Retinal pigment epithelial cell (primary cell): ENCODE measurements at regions not wholly inside any gene's neighbourhood (a gene's known extent, or its start where the extent isn't known, plus 50 kb on each side); places are given as distances from the start of the nearest gene placed in this dataset.

Experiments used
- DNase-seq: peaks from one replicate; pipeline ENCODE4 v3.0.0-alpha.2; 2010; ENCODE audit warnings: low read depth
- H3K4me3 ChIP-seq: 2 replicates; pipeline ENCODE4 v1.5.1; 2011; ENCODE audit warnings: mild to moderate bottlenecking, low read length, control low read depth, moderate library complexity
- TF ChIP-seq, protein P1 (sequence below): conservative IDR thresholded peaks from 2 replicates; pipeline ENCODE4 v1.5.1; 2011; ENCODE audit warnings: low read depth, low read length, control low read depth, inconsistent platforms

DNA sequence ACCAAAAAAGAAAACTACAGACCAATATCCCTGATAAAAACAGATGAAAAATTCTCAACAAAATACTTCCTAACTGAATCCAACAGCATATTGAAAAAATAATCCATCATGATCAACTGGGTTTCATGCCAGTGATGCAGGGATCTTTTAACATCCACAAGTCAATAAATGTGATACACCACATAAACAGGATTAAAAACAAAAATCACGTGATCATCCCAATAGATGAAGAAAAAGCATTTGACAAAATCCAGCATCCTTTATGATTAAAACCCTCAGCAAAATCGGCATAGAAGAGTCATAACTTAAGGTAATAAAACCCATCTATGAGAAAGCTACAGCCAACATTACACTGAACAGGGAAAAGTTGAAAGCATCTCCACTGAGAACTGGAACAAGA lies 107.5 kb downstream of the DCLK3 start:
- H3K4me3 ChIP-seq, result no peak overlapping the region
- TF ChIP-seq, protein P1, sequence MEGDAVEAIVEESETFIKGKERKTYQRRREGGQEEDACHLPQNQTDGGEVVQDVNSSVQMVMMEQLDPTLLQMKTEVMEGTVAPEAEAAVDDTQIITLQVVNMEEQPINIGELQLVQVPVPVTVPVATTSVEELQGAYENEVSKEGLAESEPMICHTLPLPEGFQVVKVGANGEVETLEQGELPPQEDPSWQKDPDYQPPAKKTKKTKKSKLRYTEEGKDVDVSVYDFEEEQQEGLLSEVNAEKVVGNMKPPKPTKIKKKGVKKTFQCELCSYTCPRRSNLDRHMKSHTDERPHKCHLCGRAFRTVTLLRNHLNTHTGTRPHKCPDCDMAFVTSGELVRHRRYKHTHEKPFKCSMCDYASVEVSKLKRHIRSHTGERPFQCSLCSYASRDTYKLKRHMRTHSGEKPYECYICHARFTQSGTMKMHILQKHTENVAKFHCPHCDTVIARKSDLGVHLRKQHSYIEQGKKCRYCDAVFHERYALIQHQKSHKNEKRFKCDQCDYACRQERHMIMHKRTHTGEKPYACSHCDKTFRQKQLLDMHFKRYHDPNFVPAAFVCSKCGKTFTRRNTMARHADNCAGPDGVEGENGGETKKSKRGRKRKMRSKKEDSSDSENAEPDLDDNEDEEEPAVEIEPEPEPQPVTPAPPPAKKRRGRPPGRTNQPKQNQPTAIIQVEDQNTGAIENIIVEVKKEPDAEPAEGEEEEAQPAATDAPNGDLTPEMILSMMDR, result no peak
- no peak for DNase-seq

DNA sequence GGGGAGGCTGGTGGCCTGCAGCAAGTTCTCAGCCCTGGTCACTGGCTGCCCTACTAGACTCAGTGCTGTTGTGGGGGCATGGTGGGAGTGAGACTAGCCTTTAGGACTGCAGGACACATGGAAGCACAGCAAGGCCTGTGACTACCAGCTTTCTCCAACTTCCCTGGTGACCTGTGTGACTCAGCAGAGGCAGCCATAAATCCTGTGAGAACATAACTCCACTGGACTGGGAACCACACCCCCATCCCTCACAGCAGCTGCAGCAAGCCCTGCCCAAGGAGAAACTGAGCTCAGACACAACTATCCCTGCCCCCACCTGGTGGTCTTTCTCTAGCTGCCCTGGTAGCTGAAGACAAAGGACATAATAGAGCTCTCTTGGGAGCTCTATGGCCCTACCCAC lies 111.3 kb downstream of the DCLK3 start:
- TF ChIP-seq, protein P1, result no peak
- DNase-seq, result peak; percentile 23
- H3K4me3 ChIP-seq, result no peak overlapping the region

DNA sequence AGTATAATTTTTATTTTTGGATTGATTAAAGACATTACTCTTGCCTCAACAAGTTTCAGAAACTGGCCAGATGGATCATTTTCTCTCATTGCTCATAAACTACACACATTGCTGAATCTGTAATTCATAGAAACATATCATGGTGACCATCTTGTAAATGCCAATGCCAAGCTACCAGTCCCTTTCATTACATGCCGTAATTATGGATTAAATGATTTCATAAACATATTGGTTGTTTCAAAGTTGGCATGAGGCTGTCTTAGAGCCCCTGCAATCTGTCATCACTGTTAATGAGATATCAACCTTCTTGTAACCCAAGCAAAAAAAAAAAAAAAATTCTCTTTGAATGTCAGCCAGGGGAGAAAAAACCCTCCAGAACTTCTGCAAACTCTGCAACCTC lies 112.2 kb downstream of the DCLK3 start:
- no peak for DNase-seq
- no peak overlapping the region for H3K4me3 ChIP-seq
- TF ChIP-seq, protein P1, result no peak

DNA sequence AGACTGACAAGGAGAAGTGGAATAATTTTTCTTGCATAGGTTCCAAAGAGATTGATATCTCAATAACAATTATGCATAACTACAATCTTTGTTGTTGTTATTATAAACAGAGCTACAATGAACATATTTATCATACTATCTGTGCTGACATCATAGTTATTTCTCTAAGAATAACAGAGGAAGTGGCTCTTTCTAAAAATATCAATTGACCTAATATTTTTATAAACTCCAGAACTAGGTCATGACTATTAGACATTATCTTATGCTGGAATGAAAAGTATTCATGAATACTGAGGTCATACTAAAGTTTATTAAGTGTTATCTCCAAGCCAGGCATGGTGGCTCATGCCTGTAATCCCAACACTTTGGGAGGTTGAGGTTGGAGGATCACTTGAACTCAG lies 114.1 kb downstream of the DCLK3 start:
- peak; percentile 2 for DNase-seq
- H3K4me3 ChIP-seq, result no peak overlapping the region
- TF ChIP-seq, protein P1, result no peak

DNA sequence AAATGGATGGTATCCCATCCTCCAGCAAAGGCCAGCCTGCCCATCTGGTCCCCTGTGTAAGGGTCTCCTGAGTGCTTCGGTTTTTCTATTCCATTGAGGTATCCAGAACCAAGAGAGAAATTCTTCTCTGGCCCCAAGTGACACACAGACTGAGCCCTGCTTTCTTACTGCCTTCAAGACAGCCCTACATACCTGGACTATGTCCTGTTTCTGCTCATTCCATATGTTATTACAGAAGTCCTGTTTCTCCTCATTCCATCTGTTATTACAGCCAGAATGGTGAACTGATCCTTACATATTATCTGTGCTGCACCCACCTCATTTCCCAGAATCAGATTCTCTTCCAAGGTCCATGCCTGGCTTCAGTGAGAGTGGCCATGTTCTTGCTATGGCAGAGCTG lies 115.2 kb downstream of the DCLK3 start:
- H3K4me3 ChIP-seq, result no peak overlapping the region
- TF ChIP-seq, protein P1, result no peak
- no peak for DNase-seq

DNA sequence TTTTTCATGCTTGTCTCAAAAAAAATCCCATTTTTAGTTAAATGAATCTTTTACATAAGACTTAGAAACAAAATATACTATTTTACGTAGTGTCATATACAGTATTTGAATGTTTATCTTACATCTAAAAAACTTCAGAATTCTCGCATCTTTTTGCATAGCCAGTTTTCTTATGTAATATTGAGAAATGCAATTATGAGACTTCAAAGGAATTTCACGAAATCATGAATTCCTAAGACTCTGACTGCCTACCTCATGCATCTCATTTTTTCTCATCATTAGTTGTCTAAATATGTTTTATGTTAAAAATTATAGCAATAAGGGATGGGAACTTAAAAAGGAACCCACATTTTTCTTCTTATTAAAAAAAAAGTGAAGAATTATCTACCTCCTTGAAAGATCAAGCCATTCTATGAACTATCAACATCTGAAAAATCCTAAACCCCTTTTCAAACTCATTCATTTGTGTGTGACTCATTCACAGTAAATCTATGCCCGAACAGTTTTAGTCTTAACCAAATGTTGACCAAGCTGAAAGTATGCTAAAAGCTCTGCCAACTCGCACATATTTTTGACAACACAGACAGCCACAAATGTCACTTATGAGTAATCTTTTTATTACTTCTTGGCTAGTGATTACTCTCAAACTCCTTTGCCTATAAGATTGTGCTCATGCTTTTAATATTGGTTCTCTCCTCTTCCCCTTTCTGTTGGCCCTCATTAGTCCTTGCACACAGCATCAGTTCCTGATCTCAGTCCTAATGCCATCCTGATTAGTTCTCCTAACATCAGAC lies 115.9 kb downstream of the DCLK3 start:
- DNase-seq, result peak; percentile 80
- TF ChIP-seq, protein P1, result no peak
- no peak overlapping the region for H3K4me3 ChIP-seq

DNA sequence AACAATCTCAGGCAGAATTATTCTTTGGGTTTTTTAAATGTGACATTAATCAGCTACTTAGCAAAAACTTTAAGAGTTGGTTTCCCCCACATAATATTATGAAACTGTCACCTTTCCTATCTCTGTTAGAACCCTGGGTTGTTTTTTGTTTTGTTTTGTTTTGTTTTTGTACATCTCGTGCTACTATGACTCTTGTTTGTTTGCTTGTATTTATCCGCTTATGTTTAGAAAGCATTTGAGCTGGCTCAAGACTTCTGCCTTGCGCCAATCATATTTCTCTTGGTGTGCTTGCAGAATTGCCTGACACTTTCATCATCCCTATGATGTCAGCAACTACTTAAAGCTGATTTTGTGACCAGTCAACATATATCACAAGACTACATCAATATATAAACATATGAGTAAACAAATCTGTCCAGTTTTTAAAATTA lies 116.9 kb downstream of the DCLK3 start:
- H3K4me3 ChIP-seq, result no peak overlapping the region
- TF ChIP-seq, protein P1, result no peak
- peak; percentile 11 for DNase-seq
